WTC11 (cell line): ENCODE measurements at regions not wholly inside any gene's neighbourhood (a gene's known extent, or its start where the extent isn't known, plus 50 kb on each side); places are given as distances from the start of the nearest gene placed in this dataset.

Source experiments
- ATAC-seq: fragments of 200-7000 bp; cut with Tn5 transposase; 2 replicates; pipeline ENCODE4 v1.10.0; 2021; ENCODE audit warnings: mild to moderate bottlenecking, moderate library complexity
- CTCF ChIA-PET: fragments of 300-600 bp; sonication (Branson Sonifier 250); formaldehyde crosslinking; loops from one replicate; lab custom pipeline; 2021; ENCODE audit warnings: antibody characterized with exemption; lab: Charles Lee
- POLR2A ChIA-PET: fragments of 350-600 bp; sonication (Branson Sonifier 250); formaldehyde crosslinking; loops from one replicate; lab custom pipeline; 2021; ENCODE audit warnings: antibody characterized with exemption; lab: Charles Lee
- DNase-seq: peaks from one replicate; pipeline ENCODE4 v3.0.0; 2021; ENCODE audit warnings: low spot score
- H3K27ac Mint-ChIP-seq: 2 replicates; pipeline ENCODE4 v1.8.0; 2021; ENCODE audit warnings: mixed read lengths
- H3K27me3 Mint-ChIP-seq: 2 replicates; pipeline ENCODE4 v1.8.0; 2021; ENCODE audit warnings: low read depth, mild to moderate bottlenecking, moderate library complexity, mixed read lengths
- H3K36me3 Mint-ChIP-seq: 2 replicates; pipeline ENCODE4 v1.8.0; 2021; ENCODE audit warnings: mixed read lengths
- H3K4me1 Mint-ChIP-seq: 2 replicates; pipeline ENCODE4 v1.8.0; 2022; ENCODE audit warnings: mixed read lengths
- H3K4me3 Mint-ChIP-seq: 2 replicates; pipeline ENCODE4 v1.8.0; 2021; ENCODE audit warnings: mild to moderate bottlenecking, moderate library complexity, mixed read lengths
- H3K9me3 Mint-ChIP-seq: 2 replicates; pipeline ENCODE4 v1.8.0; 2021; ENCODE audit warnings: mixed read lengths
- ATF1 ChIP-seq: sonication (generic); formaldehyde crosslinking; IDR thresholded peaks from 2 replicates; pipeline ENCODE4 v1.8.1; 2023; ENCODE audit warnings: mild to moderate bottlenecking, moderate library complexity, missing genetic modification reagents
- CBFB ChIP-seq: sonication (generic); formaldehyde crosslinking; IDR thresholded peaks from 2 replicates; pipeline ENCODE4 v1.8.1; 2022; ENCODE audit warnings: mild to moderate bottlenecking, low read depth, missing genetic modification reagents
- ESRRA ChIP-seq: sonication (generic); formaldehyde crosslinking; IDR thresholded peaks from 2 replicates; pipeline ENCODE4 v1.8.1; 2022; ENCODE audit warnings: mild to moderate bottlenecking, missing genetic modification reagents, borderline replicate concordance
- GRHL2 ChIP-seq: fragments of 250-450 bp; sonication (Bioruptor Pico); IDR thresholded peaks from 2 replicates; pipeline ENCODE4 v1.8.0; 2022; ENCODE audit warnings: mild to moderate bottlenecking, moderate library complexity; ENCODE audit not compliant: insufficient replicate concordance, severe bottlenecking
- HMGA2 ChIP-seq: fragments of 250-450 bp; sonication (Bioruptor Pico); IDR thresholded peaks from 2 replicates; pipeline ENCODE4 v1.4.0; 2021; ENCODE audit warnings: mild to moderate bottlenecking, moderate library complexity
- IRF2 ChIP-seq: sonication (generic); formaldehyde crosslinking; IDR thresholded peaks from 2 replicates; pipeline ENCODE4 v1.8.0; 2022; ENCODE audit warnings: low read depth, missing genetic modification reagents, borderline replicate concordance
- MAX ChIP-seq: sonication (generic); formaldehyde crosslinking; IDR thresholded peaks from 2 replicates; pipeline ENCODE4 v1.8.0; 2022; ENCODE audit warnings: mild to moderate bottlenecking, missing genetic modification reagents
- MYBL2 ChIP-seq: sonication (generic); formaldehyde crosslinking; IDR thresholded peaks from 2 replicates; pipeline ENCODE4 v1.8.1; 2023; ENCODE audit warnings: mild to moderate bottlenecking, moderate library complexity, missing genetic modification reagents
- NFATC4 ChIP-seq: fragments of 250-450 bp; sonication (Bioruptor Pico); IDR thresholded peaks from 2 replicates; pipeline ENCODE4 v1.9.0; 2021; ENCODE audit warnings: mild to moderate bottlenecking
- NFYB ChIP-seq: sonication (generic); formaldehyde crosslinking; conservative IDR thresholded peaks from 2 replicates; pipeline ENCODE4 v1.8.0; 2022; ENCODE audit warnings: low read depth, missing genetic modification reagents
- STAT6 ChIP-seq: sonication (generic); formaldehyde crosslinking; conservative IDR thresholded peaks from 2 replicates; pipeline ENCODE4 v1.8.1; 2023; ENCODE audit warnings: mild to moderate bottlenecking, low read depth, missing genetic modification reagents, moderate library complexity
- TCF7 ChIP-seq: sonication (generic); formaldehyde crosslinking; IDR thresholded peaks from 2 replicates; pipeline ENCODE4 v1.8.0; 2022; ENCODE audit warnings: mild to moderate bottlenecking, low read depth, missing genetic modification reagents, moderate library complexity
- ZMAT4 ChIP-seq: fragments of 250-450 bp; sonication (Bioruptor Pico); IDR thresholded peaks from 2 replicates; pipeline ENCODE4 v1.9.0; 2021; ENCODE audit warnings: mild to moderate bottlenecking
- ZNF121 ChIP-seq: sonication (generic); formaldehyde crosslinking; IDR thresholded peaks from 2 replicates; pipeline ENCODE4 v1.8.0; 2023; ENCODE audit warnings: missing genetic modification reagents
- ZNF263 ChIP-seq: sonication (generic); formaldehyde crosslinking; IDR thresholded peaks from 2 replicates; pipeline ENCODE4 v1.8.1; 2022; ENCODE audit warnings: low read depth, mild to moderate bottlenecking, moderate library complexity, missing genetic modification reagents
- ZNF396 ChIP-seq: fragments of 250-450 bp; sonication (Bioruptor Pico); IDR thresholded peaks from 2 replicates; pipeline ENCODE4 v1.8.0; 2021; ENCODE audit warnings: mild to moderate bottlenecking, moderate library complexity, borderline replicate concordance
- TF ChIP-seq, protein P1 (sequence below): fragments of 250-450 bp; sonication (Bioruptor Pico); IDR thresholded peaks from 2 replicates; pipeline ENCODE4 v2.1.2; 2022; ENCODE audit warnings: mild to moderate bottlenecking, moderate library complexity
- TF ChIP-seq, protein P2 (sequence below): sonication (generic); formaldehyde crosslinking; IDR thresholded peaks from 2 replicates; pipeline ENCODE4 v1.8.1; 2023; ENCODE audit warnings: mild to moderate bottlenecking, missing genetic modification reagents
- TF ChIP-seq, protein P3 (sequence below): fragments of 250-450 bp; sonication (Bioruptor Pico); conservative IDR thresholded peaks from 2 replicates; pipeline ENCODE4 v1.9.0; 2021; ENCODE audit warnings: mild to moderate bottlenecking

GRCh38 chr4:29805916-29806480 is 914.2 kb upstream of the PCDH7 start:
- H3K27ac Mint-ChIP-seq: no peak overlapping the region
- peaks cover 12% of the 10 kb centered on the region for H3K4me1 Mint-ChIP-seq
- ChIA-PET CTCF (no interaction called here), POLR2A (no interaction called here)
- TF ChIP-seq IRF2 (CRISPR knock-in tag) (no peak), HMGA2 (CRISPR knock-in tag) (no peak)
- peaks cover 19% of the 10 kb centered on the region for H3K36me3 Mint-ChIP-seq
- ATAC-seq (no peak), DNase-seq (no peak)
- peaks cover 26% of the 10 kb centered on the region for H3K9me3 Mint-ChIP-seq
- peaks cover 2% of the 10 kb centered on the region for H3K27me3 Mint-ChIP-seq
- H3K4me3 Mint-ChIP-seq: no peak overlapping the region

DNA sequence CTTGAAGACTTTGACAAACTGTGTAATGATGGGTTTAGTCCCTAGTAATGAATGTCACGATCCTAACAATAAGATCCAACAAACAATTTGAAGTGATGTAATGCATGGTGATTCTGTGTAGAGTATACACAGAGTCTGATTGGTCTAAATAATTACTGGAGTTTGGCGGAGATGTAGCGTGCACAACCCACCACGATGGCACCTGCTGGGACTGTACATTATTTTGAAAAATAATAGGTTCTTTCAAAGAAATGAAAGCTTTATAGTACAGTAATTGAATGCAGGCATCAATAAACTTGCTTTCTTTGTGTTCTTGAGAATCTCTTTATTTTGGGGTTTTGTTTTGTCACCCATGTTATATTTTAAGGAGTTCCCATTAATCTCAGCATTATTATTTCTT is 902.2 kb upstream of the PCDH7 start:
- Mint-ChIP-seq H3K27ac (no peak overlapping the region), H3K27me3 (no peaks in the 10 kb centered on the region), H3K4me3 (no peak overlapping the region), H3K4me1 (no peaks in the 10 kb centered on the region), H3K36me3 (no peaks in the 10 kb centered on the region; the same call in 1 of the 2 replicates), H3K9me3 (peaks cover 25% of the 10 kb centered on the region)
- ChIA-PET POLR2A (no interaction called here), CTCF (no interaction called here)
- TF ChIP-seq ATF1 (CRISPR knock-in tag) (no peak), ZMAT4 (CRISPR knock-in tag) (no peak), NFYB (CRISPR knock-in tag) (no peak), ZNF396 (no peak), STAT6 (no peak), GRHL2 (CRISPR knock-in tag) (no peak), ESRRA (CRISPR knock-in tag) (no peak), MYBL2 (no peak), NFATC4 (CRISPR knock-in tag) (no peak), TCF7 (CRISPR knock-in tag) (no peak), HMGA2 (CRISPR knock-in tag) (no peak), CBFB (CRISPR knock-in tag) (no peak), IRF2 (CRISPR knock-in tag) (no peak), ZNF263 (CRISPR knock-in tag) (no peak), MAX (no peak), ZNF121 (CRISPR knock-in tag) (no peak)
- TF ChIP-seq, protein P1, sequence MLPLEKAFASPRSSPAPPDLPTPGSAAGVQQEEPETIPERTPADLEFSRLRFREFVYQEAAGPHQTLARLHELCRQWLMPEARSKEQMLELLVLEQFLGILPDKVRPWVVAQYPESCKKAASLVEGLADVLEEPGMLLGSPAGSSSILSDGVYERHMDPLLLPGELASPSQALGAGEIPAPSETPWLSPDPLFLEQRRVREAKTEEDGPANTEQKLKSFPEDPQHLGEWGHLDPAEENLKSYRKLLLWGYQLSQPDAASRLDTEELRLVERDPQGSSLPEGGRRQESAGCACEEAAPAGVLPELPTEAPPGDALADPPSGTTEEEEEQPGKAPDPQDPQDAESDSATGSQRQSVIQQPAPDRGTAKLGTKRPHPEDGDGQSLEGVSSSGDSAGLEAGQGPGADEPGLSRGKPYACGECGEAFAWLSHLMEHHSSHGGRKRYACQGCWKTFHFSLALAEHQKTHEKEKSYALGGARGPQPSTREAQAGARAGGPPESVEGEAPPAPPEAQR (CRISPR knock-in tag): no peak
- TF ChIP-seq, protein P2, sequence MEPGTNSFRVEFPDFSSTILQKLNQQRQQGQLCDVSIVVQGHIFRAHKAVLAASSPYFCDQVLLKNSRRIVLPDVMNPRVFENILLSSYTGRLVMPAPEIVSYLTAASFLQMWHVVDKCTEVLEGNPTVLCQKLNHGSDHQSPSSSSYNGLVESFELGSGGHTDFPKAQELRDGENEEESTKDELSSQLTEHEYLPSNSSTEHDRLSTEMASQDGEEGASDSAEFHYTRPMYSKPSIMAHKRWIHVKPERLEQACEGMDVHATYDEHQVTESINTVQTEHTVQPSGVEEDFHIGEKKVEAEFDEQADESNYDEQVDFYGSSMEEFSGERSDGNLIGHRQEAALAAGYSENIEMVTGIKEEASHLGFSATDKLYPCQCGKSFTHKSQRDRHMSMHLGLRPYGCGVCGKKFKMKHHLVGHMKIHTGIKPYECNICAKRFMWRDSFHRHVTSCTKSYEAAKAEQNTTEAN (CRISPR knock-in tag): no peak
- TF ChIP-seq, protein P3, sequence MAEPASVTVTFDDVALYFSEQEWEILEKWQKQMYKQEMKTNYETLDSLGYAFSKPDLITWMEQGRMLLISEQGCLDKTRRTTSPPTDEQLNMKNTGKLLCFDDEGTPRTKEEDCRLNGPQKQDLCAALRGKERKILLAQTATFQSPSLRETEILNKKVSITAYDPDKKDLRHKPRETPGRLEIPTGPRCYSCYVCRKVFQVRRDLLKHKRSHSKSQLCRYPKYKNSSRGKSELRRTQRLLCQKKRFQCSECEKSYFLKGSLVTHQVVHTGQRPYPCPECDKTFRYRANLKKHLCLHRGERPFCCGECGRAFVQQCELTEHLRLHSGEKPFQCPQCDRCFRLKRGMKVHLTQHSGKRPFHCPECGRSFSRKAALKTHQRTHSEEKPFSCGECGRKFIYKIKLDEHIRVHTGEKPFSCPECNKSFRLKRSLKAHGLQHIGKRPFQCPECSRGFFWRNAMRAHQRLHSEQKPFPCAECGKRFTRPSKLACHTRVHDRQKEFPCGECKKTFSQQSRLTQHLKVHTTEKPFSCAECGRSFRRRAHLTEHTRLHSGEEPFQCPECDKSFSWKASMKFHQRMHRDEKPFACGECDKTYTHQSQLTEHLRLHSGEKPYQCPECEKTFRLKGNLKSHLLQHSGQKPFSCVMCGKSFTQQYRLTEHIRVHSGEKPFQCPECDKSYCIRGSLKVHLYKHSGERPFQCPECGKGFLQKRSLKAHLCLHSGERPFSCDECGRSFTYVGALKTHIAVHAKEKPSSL (CRISPR knock-in tag): no peak
- no peak for DNase-seq
- ATAC-seq: no peak
